GM18520 (cell line): ENCODE measurements at regions not wholly inside any gene's neighbourhood (a gene's known extent, or its start where the extent isn't known, plus 50 kb on each side); places are given as distances from the start of the nearest gene placed in this dataset.
"Not testable (repeated sequence)": the region's sequence is repeated elsewhere in the genome, so short reads cannot be mapped to it uniquely, and the experiment has no call there.

Source experiments
- ATAC-seq: cut with Tn5 transposase; IDR thresholded peaks from one replicate; pipeline ENCODE4 v1.9.1; 2021; ENCODE audit not compliant: unreplicated experiment

GRCh38 chr6:84581494-84582259 is 182.7 kb downstream of the TBX18 start:
- ATAC-seq, result no peak

GRCh38 chr6:84579404-84579803 is 185.0 kb downstream of the TBX18 start:
- ATAC-seq, result no peak

- ATAC-seq, result no peak
Observed at GRCh38 chr6:84576029-84576428, 188.4 kb downstream of the TBX18 start.

GRCh38 chr6:84575264-84575663 is 189.1 kb downstream of the TBX18 start:
- peak; percentile 100 for ATAC-seq

GRCh38 chr6:84569882-84570281 is 194.5 kb downstream of the TBX18 start:
- ATAC-seq, result no peak

GRCh38 chr6:84568971-84569370 is 195.4 kb downstream of the TBX18 start:
- ATAC-seq, result no peak

- not testable (repeated sequence) for ATAC-seq
Observed at GRCh38 chr6:84565718-84566117, 198.7 kb downstream of the TBX18 start.

- no peak for ATAC-seq
Observed at GRCh38 chr6:84560436-84561390, 203.7 kb downstream of the TBX18 start.

GRCh38 chr6:84556541-84557335 is 207.7 kb downstream of the TBX18 start:
- no peak for ATAC-seq

GRCh38 chr6:84554706-84555105 is 209.7 kb downstream of the TBX18 start:
- no peak for ATAC-seq

- no peak for ATAC-seq
Observed at GRCh38 chr6:84554074-84554473, 210.3 kb downstream of the TBX18 start.

- ATAC-seq, result no peak
Observed at GRCh38 chr6:84553527-84553926, 210.9 kb downstream of the TBX18 start.

GRCh38 chr6:84551797-84552196 is 212.6 kb downstream of the TBX18 start:
- ATAC-seq, result no peak

GRCh38 chr6:84549917-84550316 is 214.5 kb downstream of the TBX18 start:
- no peak for ATAC-seq

GRCh38 chr6:84547341-84547801 is 217.0 kb downstream of the TBX18 start:
- peak; percentile 89 for ATAC-seq

- ATAC-seq, result no peak
Observed at GRCh38 chr6:84546427-84546914, 217.9 kb downstream of the TBX18 start.

- ATAC-seq, result no peak
Observed at GRCh38 chr6:84539122-84539856, 225.1 kb downstream of the TBX18 start.

GRCh38 chr6:84536885-84537638 is 227.3 kb downstream of the TBX18 start:
- ATAC-seq, result no peak

- no peak for ATAC-seq
Observed at GRCh38 chr6:84528201-84528600, 236.2 kb downstream of the TBX18 start.
